ENCODE measurements at regions not wholly inside any gene's neighbourhood (a gene's known extent, or its start where the extent isn't known, plus 50 kb on each side); places are given as distances from the start of the nearest gene placed in this dataset.

DNA sequence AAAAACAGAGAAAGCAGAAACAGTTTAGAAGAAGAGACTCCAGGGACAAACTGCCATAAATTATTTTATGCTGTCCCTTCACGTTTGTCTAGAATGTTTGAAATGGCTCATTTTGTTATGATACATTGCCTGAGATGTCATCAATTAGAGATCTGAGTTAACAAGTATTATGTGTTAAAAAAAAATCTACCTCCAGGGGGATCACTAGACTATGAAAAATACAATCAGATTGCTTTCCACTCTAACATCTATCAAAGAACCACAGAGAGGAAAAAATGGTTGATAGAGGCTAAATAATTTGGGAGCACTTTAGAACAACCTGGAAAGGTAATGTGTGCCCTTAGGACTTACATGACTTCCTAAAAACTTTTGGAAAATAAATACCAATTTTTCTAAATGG, 103.8 kb upstream of the CCDC150 start (continued):
- TF ChIP-seq ZNF462 (CRISPR knock-in tag; IDR thresholded peaks at IDR 0.05) (no peak), EZH2 (IDR thresholded peaks at IDR 0.05; ENCODE audit: low read depth, unreplicated experiment) (no peak), CREB1 (CRISPR knock-in tag; IDR thresholded peaks at IDR 0.05; ENCODE audit: low read depth) (no peak), STAT1 (IDR thresholded peaks at IDR 0.05; ENCODE audit: unreplicated experiment) (no peak), NANOG (IDR thresholded peaks at IDR 0.05; ENCODE audit: borderline replicate concordance) (no peak), JUNB (IDR thresholded peaks at IDR 0.05; ENCODE audit: unreplicated experiment) (no peak), POLR2AphosphoS5 (IDR thresholded peaks at IDR 0.05; ENCODE audit: low read depth) (no peak), ZNF331 (CRISPR knock-in tag; IDR thresholded peaks at IDR 0.05; ENCODE audit: low read depth) (no peak), EZH2phosphoT487 (IDR thresholded peaks at IDR 0.05; ENCODE audit: unreplicated experiment) (no peak)
- TF ChIP-seq, protein P1, sequence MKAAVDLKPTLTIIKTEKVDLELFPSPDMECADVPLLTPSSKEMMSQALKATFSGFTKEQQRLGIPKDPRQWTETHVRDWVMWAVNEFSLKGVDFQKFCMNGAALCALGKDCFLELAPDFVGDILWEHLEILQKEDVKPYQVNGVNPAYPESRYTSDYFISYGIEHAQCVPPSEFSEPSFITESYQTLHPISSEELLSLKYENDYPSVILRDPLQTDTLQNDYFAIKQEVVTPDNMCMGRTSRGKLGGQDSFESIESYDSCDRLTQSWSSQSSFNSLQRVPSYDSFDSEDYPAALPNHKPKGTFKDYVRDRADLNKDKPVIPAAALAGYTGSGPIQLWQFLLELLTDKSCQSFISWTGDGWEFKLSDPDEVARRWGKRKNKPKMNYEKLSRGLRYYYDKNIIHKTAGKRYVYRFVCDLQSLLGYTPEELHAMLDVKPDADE (IDR thresholded peaks at IDR 0.05): no peak

GRCh38 chr2:196537311-196537710, 102.2 kb upstream of the CCDC150 start:
- Histone ChIP-seq H3F3A (replicated peaks; ENCODE audit: low read depth) (no peaks in the 10 kb centered on the region), H3K36me3 (ENCODE audit: insufficient read depth) (no peaks in the 10 kb centered on the region), H2AFZ (no peak overlapping the region), H3K27ac (ENCODE audit: low read depth) (no peak overlapping the region), H4K20me1 (replicated peaks; ENCODE audit: insufficient read depth) (no peaks in the 10 kb centered on the region), H3K4me2 (no peak overlapping the region), H3K4me1 (ENCODE audit: insufficient read depth) (peaks cover 5% of the 10 kb centered on the region; the same call in 1 of the 2 replicates), H3K9me2 (ENCODE audit: insufficient read depth) (no peaks in the 10 kb centered on the region), H3K4me3 (no peak overlapping the region), H3K79me2 (replicated peaks; ENCODE audit: insufficient read depth) (no peaks in the 10 kb centered on the region), H3K27me3 (ENCODE audit: insufficient read depth) (no peaks in the 10 kb centered on the region)
- H3K9me3 Mint-ChIP-seq: no peaks in the 10 kb centered on the region; the same call in 2 of the 3 replicates
- no peak overlapping the region for H3K4me3 Mint-ChIP-seq
- H3K27ac Mint-ChIP-seq: no peak overlapping the region
- peaks cover 10% of the 10 kb centered on the region; the same call in 2 of the 3 replicates for H3K4me1 Mint-ChIP-seq
- H3K36me3 Mint-ChIP-seq (ENCODE audit: low read depth): no peaks in the 10 kb centered on the region
- H3K27me3 Mint-ChIP-seq (ENCODE audit: insufficient read depth, low read depth, poor library complexity): no peaks in the 10 kb centered on the region
- no peak for DNase-seq (ENCODE audit: low spot score)
- no peak for ATAC-seq
- TF ChIP-seq EZH2 (IDR thresholded peaks at IDR 0.05; ENCODE audit: low read depth, unreplicated experiment): no peak
- TF ChIP-seq, protein P1 (IDR thresholded peaks at IDR 0.05): no peak
- no peak for TF ChIP-seq POLR2AphosphoS5 (IDR thresholded peaks at IDR 0.05; ENCODE audit: low read depth)

Data from GM23338 (cell line).